SHP77 treated with DMSO at 0.1 percent for 48 hours (cell line): ENCODE measurements at regions not wholly inside any gene's neighbourhood (a gene's known extent, or its start where the extent isn't known, plus 50 kb on each side); places are given as distances from the start of the nearest gene placed in this dataset.
"Not testable (repeated sequence)": the region's sequence is repeated elsewhere in the genome, so short reads cannot be mapped to it uniquely, and the experiment has no call there.

ENCODE experiments used
- DNase-seq: peaks from one replicate; lab custom pipeline; 2025; lab: John Stamatoyannopoulos, UW

- no peak for DNase-seq
These were observed 91.5 kb upstream of the RREB1 start for GRCh38 chr6:7016226-7016625.

DNA sequence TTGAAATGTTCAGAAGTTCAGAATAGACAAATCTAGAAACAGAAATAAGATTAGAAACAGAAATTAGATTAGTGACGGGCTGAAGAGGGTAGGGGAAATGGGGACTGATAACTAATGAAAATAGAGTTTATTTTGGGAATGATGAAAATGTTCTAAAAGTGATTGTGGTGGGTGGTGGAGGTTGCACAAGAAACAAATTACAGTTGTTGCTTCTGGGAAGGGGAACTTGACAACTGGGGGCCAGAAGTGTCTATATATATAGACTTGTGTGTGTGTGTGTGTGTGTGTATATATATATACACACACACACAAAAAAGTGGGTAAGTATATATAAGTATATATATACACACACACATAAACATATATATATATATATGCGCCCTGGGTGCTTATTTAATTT lies 86.5 kb upstream of the RREB1 start:
- DNase-seq = no peak

DNA sequence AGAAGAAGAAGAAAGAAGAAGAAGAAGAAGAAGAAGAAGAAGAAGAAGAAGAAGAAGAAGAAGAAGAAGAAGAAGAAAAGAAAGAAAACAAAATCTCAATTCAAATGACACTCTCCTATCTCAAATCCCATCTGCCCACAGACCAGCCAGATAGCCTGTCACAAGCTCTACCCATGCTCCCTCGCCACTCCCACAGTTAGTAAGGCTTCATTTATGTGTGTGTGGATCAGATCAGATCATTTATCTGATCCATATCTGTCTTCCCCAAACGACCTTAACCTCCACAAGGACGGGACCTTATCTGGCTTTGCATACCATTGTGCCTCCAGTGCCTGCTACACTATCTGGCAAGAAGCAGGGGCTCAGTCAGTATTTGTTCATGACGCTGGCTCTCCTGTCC lies 81.9 kb upstream of the RREB1 start:
- DNase-seq = no peak

- not testable (repeated sequence) for DNase-seq
These were observed 78.8 kb upstream of the RREB1 start for GRCh38 chr6:7028963-7029362.

DNA sequence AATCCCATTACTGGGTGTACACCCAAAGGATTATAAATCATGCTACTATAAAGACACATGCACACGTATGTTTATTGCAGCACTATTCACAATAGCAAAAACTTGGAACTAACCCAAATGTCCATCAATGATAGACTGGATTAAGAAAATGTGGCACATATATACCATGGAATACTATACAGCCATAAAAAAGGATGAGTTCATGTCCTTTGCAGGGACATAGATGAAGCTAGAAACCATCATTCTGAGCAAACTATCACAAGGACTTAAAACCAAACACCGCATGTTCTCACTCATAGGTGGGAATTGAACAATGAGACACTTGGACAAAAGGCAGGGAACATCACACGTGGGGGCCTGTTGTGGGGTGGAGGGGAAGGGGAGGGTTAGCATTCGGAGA lies 76.8 kb upstream of the RREB1 start:
- not testable (repeated sequence) for DNase-seq

- DNase-seq = no peak
These were observed 74.6 kb upstream of the RREB1 start for GRCh38 chr6:7033202-7033601.

- DNase-seq = no peak
These were observed 73.7 kb upstream of the RREB1 start for GRCh38 chr6:7034055-7034454.

DNA sequence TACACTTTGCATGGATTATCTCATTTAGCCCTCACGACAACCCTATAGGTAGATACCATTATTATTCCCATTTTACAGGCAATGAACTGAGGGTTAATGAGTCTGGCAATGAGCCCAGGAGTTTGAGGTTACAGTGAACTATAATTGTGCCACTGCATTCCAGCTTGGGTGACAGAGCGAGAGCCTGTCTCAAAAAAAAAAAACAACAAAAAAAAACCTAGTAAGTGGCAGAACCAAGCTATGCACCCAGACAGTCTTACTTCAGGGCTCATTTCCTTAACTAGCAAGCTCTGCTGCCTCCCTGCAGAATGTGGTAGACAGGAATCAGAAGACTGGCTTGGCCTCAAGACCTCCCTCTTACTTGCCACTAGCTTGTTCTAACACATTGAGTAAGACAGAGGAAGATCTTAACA lies 71.9 kb upstream of the RREB1 start:
- no peak for DNase-seq

DNA sequence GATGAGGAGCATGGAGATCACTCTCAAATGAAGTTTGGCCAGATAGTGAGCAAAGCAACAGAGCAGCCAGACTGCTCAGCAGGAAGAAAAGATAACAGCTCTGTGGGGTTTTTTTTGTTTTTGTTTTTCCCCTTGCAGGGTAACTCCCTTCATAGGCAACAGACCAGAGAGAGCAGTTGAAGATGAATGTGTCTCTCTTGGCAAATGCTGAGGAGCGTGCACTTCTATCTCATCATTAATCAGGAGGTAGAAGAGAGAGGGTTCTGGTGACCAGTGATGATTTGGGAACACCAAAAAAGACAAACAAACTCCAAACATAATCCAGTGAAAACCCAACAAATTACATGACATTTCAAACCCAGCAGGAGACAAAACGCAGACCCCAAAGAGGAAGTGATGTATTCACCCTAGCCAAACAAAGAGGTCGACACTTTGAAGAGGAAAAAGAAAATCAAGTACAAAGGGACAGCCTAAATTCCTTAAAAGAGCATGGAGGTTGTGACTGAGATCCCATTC lies 66.2 kb upstream of the RREB1 start:
- no peak for DNase-seq

DNA sequence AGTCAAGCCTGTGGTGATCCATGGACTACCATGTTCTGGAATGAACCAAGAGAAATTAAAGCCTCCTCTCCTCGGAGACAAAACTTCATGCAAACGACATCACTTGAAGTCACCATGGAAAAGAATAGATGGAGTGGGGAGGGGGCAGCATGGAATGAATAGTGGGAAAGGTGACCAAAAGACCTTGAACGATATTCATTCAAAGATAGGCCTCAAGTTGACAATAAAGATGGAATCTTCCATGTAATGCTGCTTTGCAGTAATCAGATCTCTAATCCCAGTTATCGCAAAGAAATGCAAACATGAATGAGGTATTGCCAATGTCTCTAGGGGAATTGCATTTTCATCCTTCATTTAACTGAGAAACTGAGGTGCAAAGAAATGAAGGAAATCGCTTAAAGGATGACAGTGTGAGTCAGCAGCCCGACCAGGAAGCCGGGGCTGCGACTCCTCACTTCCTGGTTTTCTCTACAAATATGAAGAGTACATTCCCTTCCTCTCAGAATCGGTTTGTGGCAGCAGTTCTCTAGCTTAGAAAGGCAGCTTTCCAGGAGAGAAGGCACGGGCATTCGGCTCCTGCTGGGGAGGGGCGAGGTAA lies 65.6 kb upstream of the RREB1 start:
- no peak for DNase-seq

DNA sequence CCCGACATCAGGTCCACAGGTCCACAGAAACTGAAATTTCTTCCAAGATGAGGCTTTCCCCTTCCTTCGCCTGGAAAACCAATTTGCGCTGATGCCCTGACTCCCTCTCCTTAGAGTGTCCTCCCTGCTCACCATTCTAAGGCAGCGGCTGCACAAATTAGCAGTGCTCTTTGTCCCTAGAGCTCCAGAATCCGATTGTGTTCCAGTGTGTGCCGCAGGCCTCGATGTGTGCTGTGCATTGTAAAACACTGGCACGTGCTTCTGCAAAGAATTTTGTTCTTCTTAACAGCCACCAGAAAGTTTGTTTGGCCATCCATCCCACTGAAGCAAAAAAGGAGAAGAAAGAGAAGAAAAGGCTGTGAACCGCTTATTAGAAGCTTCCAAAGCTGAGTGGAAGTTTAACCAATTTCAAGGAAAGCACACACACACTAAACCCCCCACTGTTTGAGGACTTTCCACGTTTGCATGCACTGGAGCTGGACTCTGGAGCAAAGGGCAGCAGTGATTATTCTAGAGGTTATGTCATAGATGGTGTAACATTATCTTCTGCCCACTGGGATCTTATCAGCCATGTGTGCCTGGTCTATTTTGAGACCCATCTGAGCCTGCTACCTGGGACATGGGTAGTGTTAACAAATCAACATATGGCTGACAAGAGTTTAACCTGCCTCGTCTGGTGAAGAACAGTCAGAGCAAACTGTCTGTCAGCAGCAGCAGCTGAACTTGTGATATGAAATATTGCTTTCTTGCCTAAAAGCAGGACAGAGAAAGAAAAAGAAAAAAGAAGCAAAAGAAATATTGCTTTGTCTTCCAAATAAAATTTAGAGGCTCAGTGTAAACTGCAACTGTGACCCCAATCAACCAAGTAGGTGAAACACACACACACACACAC lies 64.9 kb upstream of the RREB1 start:
- no peak for DNase-seq

- no peak for DNase-seq
These were observed 62.4 kb upstream of the RREB1 start for GRCh38 chr6:7045331-7045730.

DNA sequence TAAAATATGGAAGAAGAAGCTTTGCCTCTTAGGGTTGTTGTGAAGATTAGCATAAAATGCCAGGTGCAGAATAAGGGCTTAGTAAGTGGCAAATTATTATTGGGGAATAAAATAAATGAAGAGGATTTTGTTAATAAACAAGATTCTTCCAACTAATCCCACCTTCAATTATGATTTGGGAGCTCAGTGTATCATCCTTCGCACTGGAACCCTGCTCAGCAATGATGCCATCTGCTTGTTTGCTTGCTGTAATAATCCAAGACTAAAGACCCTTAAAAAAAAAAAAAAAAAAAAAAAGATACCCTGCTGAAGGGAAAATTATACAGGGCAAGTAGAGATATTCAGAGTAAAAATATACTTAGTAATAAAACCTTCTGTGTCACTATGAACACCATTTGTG lies 62.0 kb upstream of the RREB1 start:
- no peak for DNase-seq

- no peak for DNase-seq
These were observed 60.6 kb upstream of the RREB1 start for GRCh38 chr6:7047128-7047527.

DNA sequence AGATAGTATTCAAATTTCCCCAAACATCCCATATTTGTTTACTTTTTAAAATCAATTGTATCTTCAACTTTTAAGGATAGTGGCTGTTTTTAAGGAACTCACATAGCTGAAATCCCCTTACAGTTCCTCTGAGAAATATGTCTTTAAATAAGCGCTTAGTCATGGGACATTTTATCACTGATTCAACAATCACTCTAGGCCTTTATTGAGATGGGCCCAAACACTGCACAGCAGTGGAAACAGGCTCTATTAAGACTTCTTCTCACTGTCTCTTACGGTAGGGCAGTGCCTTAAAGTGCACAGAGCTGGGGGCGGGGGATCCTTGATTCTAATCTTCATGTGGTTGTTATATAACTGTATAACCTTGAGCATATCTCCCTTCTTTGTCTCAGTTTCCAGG lies 59.8 kb upstream of the RREB1 start:
- no peak for DNase-seq

GRCh38 chr6:7048894-7049293 lies 58.9 kb upstream of the RREB1 start:
- no peak for DNase-seq

GRCh38 chr6:7050004-7050403 lies 57.8 kb upstream of the RREB1 start:
- DNase-seq = no peak

DNA sequence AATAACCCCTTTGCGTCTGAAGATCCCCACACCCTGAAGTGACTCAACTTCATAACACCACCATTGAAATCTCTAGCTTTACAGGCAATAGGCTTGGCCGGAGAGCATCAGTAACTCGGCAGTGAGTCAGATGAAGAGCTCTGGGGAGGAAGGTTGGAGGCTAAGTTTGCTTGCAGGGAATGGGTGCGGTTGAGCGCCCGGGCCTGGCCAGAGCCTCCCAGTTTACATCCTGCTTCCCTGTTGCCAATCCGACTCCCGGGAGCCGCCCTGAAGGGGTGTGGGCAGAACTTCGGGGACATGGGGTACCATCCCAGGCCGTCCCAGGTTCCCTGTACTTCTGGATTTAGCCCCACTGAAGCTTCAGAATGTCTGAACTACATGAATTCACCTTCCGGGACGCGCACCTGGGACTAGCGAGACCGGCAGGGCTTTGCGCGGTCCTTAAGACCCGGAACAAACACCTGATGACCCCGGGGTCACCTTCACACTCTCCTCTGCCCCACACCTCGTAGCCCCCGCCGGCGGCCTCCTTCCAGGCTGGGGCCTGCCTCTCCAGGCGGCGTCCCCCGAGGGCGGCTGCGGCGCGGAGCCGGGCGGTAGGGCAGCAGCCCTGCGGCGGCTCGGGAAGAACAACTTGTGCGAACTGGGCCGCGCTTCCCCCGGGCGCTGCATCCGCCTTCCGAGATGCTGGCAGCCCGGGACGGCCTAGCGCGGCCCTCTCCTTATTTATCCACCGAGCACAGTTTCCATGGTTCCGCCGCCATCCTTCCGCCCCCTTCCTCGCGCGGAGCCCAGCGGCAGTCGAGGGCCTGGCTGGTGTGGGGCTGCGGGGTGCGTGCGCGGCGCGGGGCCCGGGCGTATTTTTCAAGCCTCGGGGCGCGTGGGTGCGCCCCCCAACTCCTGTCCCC lies 56.6 kb upstream of the RREB1 start:
- DNase-seq = no peak

GRCh38 chr6:7051780-7052442 lies 55.9 kb upstream of the RREB1 start:
- DNase-seq = no peak

- no peak for DNase-seq
These were observed 55.2 kb upstream of the RREB1 start for GRCh38 chr6:7052443-7053011.

- DNase-seq = no peak
These were observed 54.5 kb upstream of the RREB1 start for GRCh38 chr6:7053125-7053774.
